ENCODE measurements at regions not wholly inside any gene's neighbourhood (a gene's known extent, or its start where the extent isn't known, plus 50 kb on each side); places are given as distances from the start of the nearest gene placed in this dataset.

DNA sequence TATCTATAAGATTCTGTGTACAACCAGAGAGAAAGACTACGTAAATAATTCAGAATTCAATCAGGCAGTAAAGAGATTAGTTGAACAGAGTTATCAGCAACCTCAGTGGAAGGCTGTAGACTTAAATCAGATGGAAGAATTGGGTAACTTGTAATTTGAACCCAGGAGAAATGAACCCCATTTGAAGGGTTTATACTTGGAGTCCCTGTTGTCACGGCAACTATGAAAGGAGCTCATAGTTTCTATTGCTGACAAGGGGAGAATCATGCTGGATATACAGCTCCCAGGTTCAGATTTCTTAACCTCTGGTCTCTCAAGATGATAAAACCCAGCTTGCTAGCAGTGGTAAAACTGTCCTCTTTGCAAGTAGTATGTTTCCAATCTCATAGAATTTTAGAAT is 54.4 kb upstream of the BMP4 start:
- no peaks in the 10 kb centered on the region for H3K9me2 ChIP-seq (ENCODE audit: insufficient read depth)
- H3K27ac ChIP-seq, result no peak overlapping the region
- TF ChIP-seq, protein P1, sequence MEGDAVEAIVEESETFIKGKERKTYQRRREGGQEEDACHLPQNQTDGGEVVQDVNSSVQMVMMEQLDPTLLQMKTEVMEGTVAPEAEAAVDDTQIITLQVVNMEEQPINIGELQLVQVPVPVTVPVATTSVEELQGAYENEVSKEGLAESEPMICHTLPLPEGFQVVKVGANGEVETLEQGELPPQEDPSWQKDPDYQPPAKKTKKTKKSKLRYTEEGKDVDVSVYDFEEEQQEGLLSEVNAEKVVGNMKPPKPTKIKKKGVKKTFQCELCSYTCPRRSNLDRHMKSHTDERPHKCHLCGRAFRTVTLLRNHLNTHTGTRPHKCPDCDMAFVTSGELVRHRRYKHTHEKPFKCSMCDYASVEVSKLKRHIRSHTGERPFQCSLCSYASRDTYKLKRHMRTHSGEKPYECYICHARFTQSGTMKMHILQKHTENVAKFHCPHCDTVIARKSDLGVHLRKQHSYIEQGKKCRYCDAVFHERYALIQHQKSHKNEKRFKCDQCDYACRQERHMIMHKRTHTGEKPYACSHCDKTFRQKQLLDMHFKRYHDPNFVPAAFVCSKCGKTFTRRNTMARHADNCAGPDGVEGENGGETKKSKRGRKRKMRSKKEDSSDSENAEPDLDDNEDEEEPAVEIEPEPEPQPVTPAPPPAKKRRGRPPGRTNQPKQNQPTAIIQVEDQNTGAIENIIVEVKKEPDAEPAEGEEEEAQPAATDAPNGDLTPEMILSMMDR (conservative IDR thresholded peaks at IDR 0.05), result no peak
- no peak for TF ChIP-seq EZH2 (IDR thresholded peaks at IDR 0.05; ENCODE audit: low read depth)
- no peaks in the 10 kb centered on the region for H4K20me1 ChIP-seq (ENCODE audit: insufficient read depth)
- intact Hi-C loops (cut with micrococcal nuclease; ENCODE audit: unreplicated experiment), result no loop called here
- BruUV-seq (replicated peaks), result no TSS peak
- no peaks in the 10 kb centered on the region for H3K36me3 ChIP-seq (ENCODE audit: low read depth)
- no peak overlapping the region for H3K4me3 ChIP-seq
- no peaks in the 10 kb centered on the region for H3F3A ChIP-seq (ENCODE audit: insufficient read depth, low read depth)
- H3K4me1 ChIP-seq (replicated peaks; ENCODE audit: insufficient read depth), result no peaks in the 10 kb centered on the region
- CTCF ChIA-PET, result no interaction called here
- H2AFZ ChIP-seq, result no peak overlapping the region
- no peaks in the 10 kb centered on the region for H3K9me3 ChIP-seq (ENCODE audit: insufficient read depth, low read depth)
- no peaks in the 10 kb centered on the region for H3K27me3 ChIP-seq (ENCODE audit: insufficient read depth, low read depth)
- no peaks in the 10 kb centered on the region for H3K79me2 ChIP-seq (ENCODE audit: low read depth)
- DNase-seq, result no peak
- POLR2A ChIA-PET (ENCODE audit: unreplicated experiment), result interaction anchor here (0.7 kb wide), 1 partner anchor 12 kb away, joined by 3 read pairs; no protein-coding TSS in a partner anchor
- no peak overlapping the region for H3K4me2 ChIP-seq

DNA sequence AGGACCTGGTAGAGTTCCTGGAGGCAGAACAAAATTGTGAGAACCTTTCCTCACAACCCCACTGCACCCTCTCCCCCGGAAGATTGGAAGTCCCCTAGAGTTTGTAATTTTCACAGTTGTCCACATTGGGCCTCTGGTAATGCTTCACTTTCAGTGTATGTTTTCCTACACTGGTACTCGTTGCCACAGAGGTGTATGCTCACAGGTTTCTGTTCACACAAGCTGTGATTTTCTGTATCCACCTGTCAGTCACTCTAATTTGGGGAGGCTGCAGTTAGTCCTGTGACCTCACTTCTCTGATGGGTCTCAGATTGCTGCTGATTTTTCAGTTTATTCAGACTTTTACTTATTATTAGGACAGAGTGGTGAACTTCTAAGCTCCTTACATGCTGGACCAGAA is 66.4 kb upstream of the BMP4 start:
- no peaks in the 10 kb centered on the region for H3K9me2 ChIP-seq (ENCODE audit: insufficient read depth)
- no peaks in the 10 kb centered on the region for H3K36me3 ChIP-seq (ENCODE audit: low read depth)
- no TSS peak for BruUV-seq (replicated peaks)
- no peak overlapping the region for H2AFZ ChIP-seq
- TF ChIP-seq, protein P1 (conservative IDR thresholded peaks at IDR 0.05), result no peak
- no peak for TF ChIP-seq EZH2 (IDR thresholded peaks at IDR 0.05; ENCODE audit: low read depth)
- H3K4me2 ChIP-seq, result no peak overlapping the region
- intact Hi-C loops (cut with micrococcal nuclease; ENCODE audit: unreplicated experiment), result no loop called here
- H3K4me3 ChIP-seq, result no peak overlapping the region
- H3K4me1 ChIP-seq (replicated peaks; ENCODE audit: insufficient read depth), result no peaks in the 10 kb centered on the region
- ChIA-PET POLR2A (ENCODE audit: unreplicated experiment) (interaction anchor here (0.6 kb wide), 1 partner anchor 12 kb away, joined by 3 read pairs; no protein-coding TSS in a partner anchor), CTCF (no interaction called here)
- H3F3A ChIP-seq (ENCODE audit: insufficient read depth, low read depth), result no peaks in the 10 kb centered on the region
- no peak overlapping the region for H3K27ac ChIP-seq
- no peaks in the 10 kb centered on the region for H3K9me3 ChIP-seq (ENCODE audit: insufficient read depth, low read depth)
- no peaks in the 10 kb centered on the region for H3K79me2 ChIP-seq (ENCODE audit: low read depth)
- no peak for DNase-seq
- no peaks in the 10 kb centered on the region for H4K20me1 ChIP-seq (ENCODE audit: insufficient read depth)
- H3K27me3 ChIP-seq (ENCODE audit: insufficient read depth, low read depth), result no peaks in the 10 kb centered on the region

DNA sequence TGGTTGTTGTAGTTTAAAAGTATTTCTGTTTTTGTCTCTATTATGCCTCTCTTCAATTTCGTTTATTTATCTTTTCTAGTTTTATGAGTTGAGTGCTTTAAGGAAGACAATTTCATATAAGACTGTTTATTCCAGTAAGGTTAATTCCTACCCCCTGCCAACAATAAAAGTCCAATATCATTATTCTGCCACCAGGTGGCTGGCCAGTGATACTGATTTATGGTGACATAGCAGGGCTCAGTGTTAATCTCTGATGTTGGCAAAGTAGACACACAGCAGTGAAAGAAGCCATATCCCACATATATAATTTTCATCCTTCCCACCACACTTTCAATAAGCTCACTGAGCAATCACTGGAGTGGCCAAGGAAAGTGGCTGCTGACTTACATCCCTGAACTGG is 69.0 kb upstream of the BMP4 start:
- no peaks in the 10 kb centered on the region for H3F3A ChIP-seq (ENCODE audit: insufficient read depth, low read depth)
- intact Hi-C loops (cut with micrococcal nuclease; ENCODE audit: unreplicated experiment), result loop anchor here (1.0 to 5.0 kb wide), 2 partner anchors 152 to 313 kb away; no protein-coding TSS in a partner anchor
- no peaks in the 10 kb centered on the region for H3K4me1 ChIP-seq (replicated peaks; ENCODE audit: insufficient read depth)
- no peaks in the 10 kb centered on the region for H3K27me3 ChIP-seq (ENCODE audit: insufficient read depth, low read depth)
- no peaks in the 10 kb centered on the region for H3K79me2 ChIP-seq (ENCODE audit: low read depth)
- H3K4me3 ChIP-seq, result no peak overlapping the region
- no peak overlapping the region for H2AFZ ChIP-seq
- no peaks in the 10 kb centered on the region for H3K36me3 ChIP-seq (ENCODE audit: low read depth)
- ChIA-PET POLR2A (ENCODE audit: unreplicated experiment) (no interaction called here), CTCF (interaction anchor here (0.6 kb wide), 1 partner anchor 301 kb away, joined by 3 read pairs; no protein-coding TSS in a partner anchor)
- no TSS peak for BruUV-seq (replicated peaks)
- no peak for DNase-seq
- H3K4me2 ChIP-seq, result no peak overlapping the region
- H4K20me1 ChIP-seq (ENCODE audit: insufficient read depth), result no peaks in the 10 kb centered on the region
- H3K27ac ChIP-seq, result no peak overlapping the region
- TF ChIP-seq, protein P1 (conservative IDR thresholded peaks at IDR 0.05), result peak; percentile 60
- no peak for TF ChIP-seq EZH2 (IDR thresholded peaks at IDR 0.05; ENCODE audit: low read depth)
- H3K9me2 ChIP-seq (ENCODE audit: insufficient read depth), result no peaks in the 10 kb centered on the region
- H3K9me3 ChIP-seq (ENCODE audit: insufficient read depth, low read depth), result no peaks in the 10 kb centered on the region
